SU-DHL-6 (cell line): ENCODE measurements at regions not wholly inside any gene's neighbourhood (a gene's known extent, or its start where the extent isn't known, plus 50 kb on each side); places are given as distances from the start of the nearest gene placed in this dataset.

Source experiments
- H2AFZ ChIP-seq: fragments of 200-600 bp; sonication (generic); 2 replicates; pipeline ENCODE4 v1.6.1; 2014; ENCODE audit warnings: low read depth, mild to moderate bottlenecking, moderate library complexity, mixed read lengths, antibody characterized with exemption, low read length; ENCODE audit not compliant: severe bottlenecking
- H3F3A ChIP-seq: fragments of 200-600 bp; shearing (Covaris generic); 2 replicates; pipeline ENCODE4 v1.6.0; 2016; ENCODE audit warnings: antibody characterized with exemption, mild to moderate bottlenecking; ENCODE audit not compliant: insufficient read depth
- H3K27ac ChIP-seq: fragments of 200-600 bp; sonication (generic); 2 replicates; pipeline ENCODE4 v1.5.1; 2016; ENCODE audit warnings: low read depth, mild to moderate bottlenecking, low read length, moderate library complexity, mixed read lengths
- H3K27me3 ChIP-seq: fragments of 200-600 bp; sonication (generic), shearing (Covaris generic); 2 replicates; pipeline ENCODE4 v1.6.0; 2014; ENCODE audit warnings: mild to moderate bottlenecking, low read length
- H3K36me3 ChIP-seq: fragments of 200-600 bp; sonication (generic); 2 replicates; pipeline ENCODE4 v1.6.1; 2014; ENCODE audit warnings: mild to moderate bottlenecking, low read length, mixed read lengths
- H3K4me2 ChIP-seq: fragments of 300-600, 200-600 bp; shearing (Covaris generic), sonication (generic); 2 replicates; pipeline ENCODE4 v1.6.0; 2014; ENCODE audit warnings: low read length, low read depth, mild to moderate bottlenecking; ENCODE audit not compliant: poor library complexity, severe bottlenecking
- H3K4me3 ChIP-seq: fragments of 200-600 bp; sonication (generic); 2 replicates; pipeline ENCODE4 v1.5.1; 2014; ENCODE audit warnings: antibody characterized with exemption, low read length, mild to moderate bottlenecking, mixed read lengths; ENCODE audit not compliant: insufficient read depth, poor library complexity, severe bottlenecking
- H3K79me2 ChIP-seq: fragments of 200-600 bp; sonication (generic); 2 replicates; pipeline ENCODE4 v1.6.1; 2014; ENCODE audit warnings: mild to moderate bottlenecking, low read length, moderate library complexity; ENCODE audit not compliant: insufficient read depth
- H3K9ac ChIP-seq: fragments of 200-600 bp; sonication (generic); 2 replicates; pipeline ENCODE4 v1.7.0; 2014; ENCODE audit warnings: mild to moderate bottlenecking, low read length
- H3K9me2 ChIP-seq: fragments of 200-600 bp; sonication (generic); replicated peaks from 2 replicates; pipeline ENCODE4 v1.6.1; 2014; ENCODE audit warnings: low read length; ENCODE audit not compliant: insufficient read depth
- H3K9me3 ChIP-seq: fragments of 200-600 bp; sonication (generic); 2 replicates; pipeline ENCODE4 v1.6.1; 2014; ENCODE audit warnings: low read length, mixed read lengths; ENCODE audit not compliant: insufficient read depth
- H4K20me1 ChIP-seq: fragments of 200-600 bp; sonication (generic); 2 replicates; pipeline ENCODE4 v1.6.1; 2014; ENCODE audit warnings: low read depth, mild to moderate bottlenecking, antibody characterized with exemption, low read length, moderate library complexity, mixed read lengths
- CTCF ChIP-seq: fragments of 200-600 bp; sonication (generic); IDR thresholded peaks from one replicate; pipeline ENCODE4 v1.5.1; 2017; ENCODE audit warnings: antibody characterized with exemption, mild to moderate bottlenecking, low read length, moderate library complexity; ENCODE audit not compliant: insufficient read depth, poor library complexity, severe bottlenecking
- EZH2phosphoT487 ChIP-seq: fragments of 200-600 bp; sonication (generic), shearing (Covaris generic); conservative IDR thresholded peaks from 2 replicates; pipeline ENCODE4 v1.6.1; 2018; ENCODE audit warnings: mild to moderate bottlenecking, antibody characterized with exemption, low read length, moderate library complexity, mixed read lengths

- no peaks in the 10 kb centered on the region for H3F3A ChIP-seq
- no peak for TF ChIP-seq CTCF
- no peak for TF ChIP-seq EZH2phosphoT487
- H3K4me2 ChIP-seq: no peak overlapping the region
- no peaks in the 10 kb centered on the region for H4K20me1 ChIP-seq
- no peaks in the 10 kb centered on the region for H3K9me2 ChIP-seq
- no peak overlapping the region for H3K27ac ChIP-seq
- no peak overlapping the region for H2AFZ ChIP-seq
- H3K36me3 ChIP-seq: no peaks in the 10 kb centered on the region
- no peak overlapping the region for H3K9ac ChIP-seq
- no peak overlapping the region for H3K4me3 ChIP-seq
- no peaks in the 10 kb centered on the region for H3K27me3 ChIP-seq
- no peaks in the 10 kb centered on the region for H3K79me2 ChIP-seq
- H3K9me3 ChIP-seq: no peaks in the 10 kb centered on the region
Measured at GRCh38 chr5:30343707-30344106, 849.8 kb upstream of the CDH6 start.

- H3K27ac ChIP-seq: no peak overlapping the region
- H2AFZ ChIP-seq: no peak overlapping the region
- H3K4me2 ChIP-seq: no peak overlapping the region
- no peaks in the 10 kb centered on the region for H4K20me1 ChIP-seq
- H3K9me3 ChIP-seq: no peaks in the 10 kb centered on the region
- H3K27me3 ChIP-seq: no peaks in the 10 kb centered on the region
- no peak overlapping the region for H3K4me3 ChIP-seq
- no peak overlapping the region for H3K9ac ChIP-seq
- no peaks in the 10 kb centered on the region for H3K9me2 ChIP-seq
- no peaks in the 10 kb centered on the region for H3K36me3 ChIP-seq
- TF ChIP-seq EZH2phosphoT487 (no peak), CTCF (no peak)
- no peaks in the 10 kb centered on the region for H3F3A ChIP-seq
- H3K79me2 ChIP-seq: no peaks in the 10 kb centered on the region
Measured at GRCh38 chr5:30341466-30341865, 852.0 kb upstream of the CDH6 start.

- H3K79me2 ChIP-seq: no peaks in the 10 kb centered on the region
- TF ChIP-seq CTCF (no peak), EZH2phosphoT487 (no peak)
- no peaks in the 10 kb centered on the region for H4K20me1 ChIP-seq
- no peaks in the 10 kb centered on the region for H3K9me2 ChIP-seq
- H3K4me3 ChIP-seq: no peak overlapping the region
- H3K27me3 ChIP-seq: no peaks in the 10 kb centered on the region
- no peaks in the 10 kb centered on the region for H3K9me3 ChIP-seq
- H2AFZ ChIP-seq: no peak overlapping the region
- H3K4me2 ChIP-seq: no peak overlapping the region
- no peaks in the 10 kb centered on the region for H3K36me3 ChIP-seq
- no peak overlapping the region for H3K9ac ChIP-seq
- no peak overlapping the region for H3K27ac ChIP-seq
- H3F3A ChIP-seq: no peaks in the 10 kb centered on the region
Measured at GRCh38 chr5:30337084-30337573, 856.4 kb upstream of the CDH6 start.

GRCh38 chr5:30331534-30331933 lies 862.0 kb upstream of the CDH6 start:
- Histone ChIP-seq H2AFZ (no peak overlapping the region), H3K4me3 (no peak overlapping the region), H3K79me2 (no peaks in the 10 kb centered on the region), H3K27ac (no peak overlapping the region), H3K27me3 (no peaks in the 10 kb centered on the region), H3K9me3 (no peaks in the 10 kb centered on the region), H4K20me1 (no peaks in the 10 kb centered on the region), H3F3A (no peaks in the 10 kb centered on the region), H3K9ac (no peak overlapping the region), H3K4me2 (no peak overlapping the region), H3K36me3 (no peaks in the 10 kb centered on the region), H3K9me2 (no peaks in the 10 kb centered on the region)
- TF ChIP-seq CTCF (no peak), EZH2phosphoT487 (no peak)
